ENCODE measurements at regions not wholly inside any gene's neighbourhood (a gene's known extent, or its start where the extent isn't known, plus 50 kb on each side); places are given as distances from the start of the nearest gene placed in this dataset.

DNA sequence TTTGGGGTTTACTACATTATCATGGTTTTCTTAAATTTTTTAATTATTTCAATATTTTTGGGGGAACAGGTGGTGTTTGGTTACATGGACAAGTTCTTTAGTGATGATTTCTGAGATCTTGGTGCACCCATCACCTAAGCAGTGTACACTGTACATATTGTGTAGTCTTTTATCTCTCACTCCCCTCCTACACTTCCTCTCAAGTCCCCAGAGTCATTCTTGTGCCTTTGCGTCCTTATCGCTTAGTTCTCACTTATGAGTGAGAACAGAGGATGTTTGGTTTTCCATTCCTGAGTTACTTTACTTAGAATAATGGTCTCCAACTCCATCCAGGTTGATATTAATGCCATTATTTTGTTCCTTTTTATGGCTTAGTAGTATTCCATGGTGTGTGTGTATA, 130.9 kb upstream of the CD93 start:
- no peak for DNase-seq
- H2BK5ac ChIP-seq (ENCODE audit: low read depth, low read length, poor library complexity, severe bottlenecking): no peak overlapping the region
- H3K14ac ChIP-seq (ENCODE audit: low read length in 2 of 2): no peak overlapping the region
- no CpG with 5 or more reads among the region's 2 CpGs for WGBS
- no peak overlapping the region for H2AK5ac ChIP-seq (ENCODE audit: low read length, severe bottlenecking)
- no peaks in the 10 kb centered on the region for H3K79me1 ChIP-seq (replicated peaks; ENCODE audit: low read length, poor library complexity, severe bottlenecking)
- H4K91ac ChIP-seq (ENCODE audit: low read length): no peak overlapping the region
- no peak overlapping the region for H3K23ac ChIP-seq (ENCODE audit: low read length in 2 of 2)
- H2BK120ac ChIP-seq (ENCODE audit: low read depth, low read length): no peak overlapping the region
- H2AFZ ChIP-seq (ENCODE audit: low read depth, low read length): no peak overlapping the region
- peaks cover 42% of the 10 kb centered on the region for H3K9me3 ChIP-seq (ENCODE audit: control insufficient read depth, low read length)
- no peak overlapping the region for H3K27ac ChIP-seq (ENCODE audit: low read length, poor library complexity, severe bottlenecking)
- no peak overlapping the region for H3K18ac ChIP-seq (ENCODE audit: low read depth in 1 of 2, low read length in 2 of 2)
- no peaks in the 10 kb centered on the region for H3K27me3 ChIP-seq (ENCODE audit: control insufficient read depth in 1 of 2, insufficient read depth in 1 of 2, low read length in 2 of 2)
- H2BK15ac ChIP-seq (ENCODE audit: low read depth, poor library complexity, severe bottlenecking): no peak overlapping the region
- no peak overlapping the region for H3K9ac ChIP-seq (ENCODE audit: low read length)
- H4K8ac ChIP-seq (ENCODE audit: low read length): no peak overlapping the region
- no peak overlapping the region for H3K4ac ChIP-seq (ENCODE audit: low read depth in 1 of 2, low read length in 2 of 2)
- peaks cover 2% of the 10 kb centered on the region for H3K4me1 ChIP-seq (ENCODE audit: control insufficient read depth, insufficient read depth, low read depth, low read length)
- no peak overlapping the region for H2BK12ac ChIP-seq (ENCODE audit: low read length in 2 of 2)
- H3K4me3 ChIP-seq (ENCODE audit: insufficient read depth in 1 of 2, low read depth in 1 of 2, low read length in 2 of 2): no peak overlapping the region
- H3K36me3 ChIP-seq (ENCODE audit: control insufficient read depth in 1 of 2, insufficient read depth in 2 of 2, low read depth in 1 of 2, low read length in 2 of 2): no peaks in the 10 kb centered on the region
- no peak overlapping the region for H3K4me2 ChIP-seq (ENCODE audit: low read length, poor library complexity, severe bottlenecking)

GRCh38 chr20:23215344-23215995, 129.3 kb upstream of the CD93 start:
- Histone ChIP-seq H2AFZ (ENCODE audit: low read depth, low read length) (no peak overlapping the region), H2BK15ac (ENCODE audit: low read depth, poor library complexity, severe bottlenecking) (no peak overlapping the region)

GRCh38 chr20:23214903-23215302, 128.8 kb upstream of the CD93 start:
- no peak overlapping the region for H2BK5ac ChIP-seq (ENCODE audit: low read depth, low read length, poor library complexity, severe bottlenecking)
- H3K23ac ChIP-seq (ENCODE audit: low read length in 2 of 2): no peak overlapping the region
- no peak overlapping the region for H2BK12ac ChIP-seq (ENCODE audit: low read length in 2 of 2)
- H4K8ac ChIP-seq (ENCODE audit: low read length): no peak overlapping the region
- H2BK120ac ChIP-seq (ENCODE audit: low read depth, low read length): no peak overlapping the region
- H3K27ac ChIP-seq (ENCODE audit: low read length, poor library complexity, severe bottlenecking): no peak overlapping the region
- no peak overlapping the region for H3K9ac ChIP-seq (ENCODE audit: low read length)
- no peaks in the 10 kb centered on the region for H3K79me1 ChIP-seq (replicated peaks; ENCODE audit: low read length, poor library complexity, severe bottlenecking)
- H3K4ac ChIP-seq (ENCODE audit: low read depth in 1 of 2, low read length in 2 of 2): no peak overlapping the region
- H2AFZ ChIP-seq (ENCODE audit: low read depth, low read length): no peak overlapping the region
- H2BK15ac ChIP-seq (ENCODE audit: low read depth, poor library complexity, severe bottlenecking): no peak overlapping the region
- no peak overlapping the region for H2AK5ac ChIP-seq (ENCODE audit: low read length, severe bottlenecking)
- H3K9me3 ChIP-seq (ENCODE audit: control insufficient read depth, low read length): peaks cover 21% of the 10 kb centered on the region
- peaks cover 2% of the 10 kb centered on the region for H3K4me1 ChIP-seq (ENCODE audit: control insufficient read depth, insufficient read depth, low read depth, low read length)
- no peak overlapping the region for H3K14ac ChIP-seq (ENCODE audit: low read length in 2 of 2)
- no peak overlapping the region for H3K4me3 ChIP-seq (ENCODE audit: insufficient read depth in 1 of 2, low read depth in 1 of 2, low read length in 2 of 2)
- H3K36me3 ChIP-seq (ENCODE audit: control insufficient read depth in 1 of 2, insufficient read depth in 2 of 2, low read depth in 1 of 2, low read length in 2 of 2): no peaks in the 10 kb centered on the region
- no peak overlapping the region for H3K18ac ChIP-seq (ENCODE audit: low read depth in 1 of 2, low read length in 2 of 2)
- no peak for DNase-seq
- H4K91ac ChIP-seq (ENCODE audit: low read length): no peak overlapping the region
- 69% methylated on average over 3 of the region's 5 CpGs for WGBS
- H3K4me2 ChIP-seq (ENCODE audit: low read length, poor library complexity, severe bottlenecking): no peak overlapping the region
- no peaks in the 10 kb centered on the region for H3K27me3 ChIP-seq (ENCODE audit: control insufficient read depth in 1 of 2, insufficient read depth in 1 of 2, low read length in 2 of 2)

More at GRCh38 chr20:23215344-23215995, 129.3 kb upstream of the CD93 start:
- Histone ChIP-seq H2BK5ac (ENCODE audit: low read depth, low read length, poor library complexity, severe bottlenecking) (no peak overlapping the region), H3K18ac (ENCODE audit: low read depth in 1 of 2, low read length in 2 of 2) (no peak overlapping the region), H2BK12ac (ENCODE audit: low read length in 2 of 2) (no peak overlapping the region), H2AK5ac (ENCODE audit: low read length, severe bottlenecking) (no peak overlapping the region), H3K23ac (ENCODE audit: low read length in 2 of 2) (no peak overlapping the region), H3K27me3 (ENCODE audit: control insufficient read depth in 1 of 2, insufficient read depth in 1 of 2, low read length in 2 of 2) (no peaks in the 10 kb centered on the region), H3K9ac (ENCODE audit: low read length) (no peak overlapping the region), H3K9me3 (ENCODE audit: control insufficient read depth, low read length) (peaks cover 26% of the 10 kb centered on the region), H3K4me2 (ENCODE audit: low read length, poor library complexity, severe bottlenecking) (no peak overlapping the region), H4K91ac (ENCODE audit: low read length) (no peak overlapping the region), H3K4me3 (ENCODE audit: insufficient read depth in 1 of 2, low read depth in 1 of 2, low read length in 2 of 2) (no peak overlapping the region), H3K36me3 (ENCODE audit: control insufficient read depth in 1 of 2, insufficient read depth in 2 of 2, low read depth in 1 of 2, low read length in 2 of 2) (no peaks in the 10 kb centered on the region), H3K14ac (ENCODE audit: low read length in 2 of 2) (no peak overlapping the region), H3K27ac (ENCODE audit: low read length, poor library complexity, severe bottlenecking) (no peak overlapping the region), H3K4ac (ENCODE audit: low read depth in 1 of 2, low read length in 2 of 2) (no peak overlapping the region), H3K79me1 (replicated peaks; ENCODE audit: low read length, poor library complexity, severe bottlenecking) (no peaks in the 10 kb centered on the region), H3K4me1 (ENCODE audit: control insufficient read depth, insufficient read depth, low read depth, low read length) (peaks cover 2% of the 10 kb centered on the region), H2BK120ac (ENCODE audit: low read depth, low read length) (no peak overlapping the region), H4K8ac (ENCODE audit: low read length) (no peak overlapping the region)
- DNase-seq: no peak
- WGBS: 93% methylated on average over 5 of the region's 6 CpGs

DNA sequence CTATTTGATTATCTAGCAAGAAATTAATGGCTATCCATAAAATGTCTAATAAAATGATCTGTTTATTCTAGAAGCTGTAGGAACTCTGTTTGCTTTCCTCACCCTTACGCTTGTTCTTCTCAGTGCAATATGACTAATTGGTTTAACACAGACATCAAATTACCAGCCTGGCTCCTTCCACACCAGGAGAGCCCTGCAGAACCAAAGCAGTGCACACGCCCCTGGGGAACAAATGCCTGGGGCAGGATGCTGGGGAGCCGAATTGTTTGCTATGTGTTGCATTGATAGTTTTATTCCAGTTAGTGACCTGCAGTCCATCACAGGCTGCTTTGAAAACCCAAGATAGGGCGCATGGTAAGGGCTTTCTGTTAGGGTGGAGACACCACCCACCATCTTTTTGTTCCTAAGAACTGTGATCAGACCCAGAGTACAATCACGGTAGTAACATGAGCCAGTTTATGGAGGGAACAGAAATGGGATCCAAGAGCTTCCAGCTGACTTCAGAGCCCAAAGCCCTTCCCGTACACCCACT, 126.4 kb upstream of the CD93 start:
- no peaks in the 10 kb centered on the region for H3K9me3 ChIP-seq (ENCODE audit: control insufficient read depth, low read length)
- H3K23ac ChIP-seq (ENCODE audit: low read length in 2 of 2): no peak overlapping the region
- H3K4me2 ChIP-seq (ENCODE audit: low read length, poor library complexity, severe bottlenecking): no peak overlapping the region
- H3K36me3 ChIP-seq (ENCODE audit: control insufficient read depth in 1 of 2, insufficient read depth in 2 of 2, low read depth in 1 of 2, low read length in 2 of 2): no peaks in the 10 kb centered on the region
- H2BK120ac ChIP-seq (ENCODE audit: low read depth, low read length): no peak overlapping the region
- no peak overlapping the region for H2BK15ac ChIP-seq (ENCODE audit: low read depth, poor library complexity, severe bottlenecking)
- no peak overlapping the region for H3K4me3 ChIP-seq (ENCODE audit: insufficient read depth in 1 of 2, low read depth in 1 of 2, low read length in 2 of 2)
- H2BK5ac ChIP-seq (ENCODE audit: low read depth, low read length, poor library complexity, severe bottlenecking): no peak overlapping the region
- H4K91ac ChIP-seq (ENCODE audit: low read length): no peak overlapping the region
- no peak overlapping the region for H2BK12ac ChIP-seq (ENCODE audit: low read length in 2 of 2)
- no peaks in the 10 kb centered on the region for H3K79me1 ChIP-seq (replicated peaks; ENCODE audit: low read length, poor library complexity, severe bottlenecking)
- WGBS: 49% methylated on average over 4 of the region's 6 CpGs
- H3K4me1 ChIP-seq (ENCODE audit: control insufficient read depth, insufficient read depth, low read depth, low read length): peaks cover 2% of the 10 kb centered on the region
- peak overlapping the region; percentile 48 to 49 for H3K18ac ChIP-seq (ENCODE audit: low read depth in 1 of 2, low read length in 2 of 2)
- H3K27ac ChIP-seq (ENCODE audit: low read length, poor library complexity, severe bottlenecking): no peak overlapping the region
- no peak overlapping the region for H4K8ac ChIP-seq (ENCODE audit: low read length)
- peak overlapping the region in 1 of 2 experiments; percentile 65 for H3K14ac ChIP-seq (ENCODE audit: low read length in 2 of 2)
- H3K27me3 ChIP-seq (ENCODE audit: control insufficient read depth in 1 of 2, insufficient read depth in 1 of 2, low read length in 2 of 2): no peaks in the 10 kb centered on the region
- H3K4ac ChIP-seq (ENCODE audit: low read depth in 1 of 2, low read length in 2 of 2): no peak overlapping the region
- no peak overlapping the region for H3K9ac ChIP-seq (ENCODE audit: low read length)
- no peak overlapping the region for H2AFZ ChIP-seq (ENCODE audit: low read depth, low read length)
- H2AK5ac ChIP-seq (ENCODE audit: low read length, severe bottlenecking): no peak overlapping the region
- DNase-seq: no peak
